ENCODE measurements at regions not wholly inside any gene's neighbourhood (a gene's known extent, or its start where the extent isn't known, plus 50 kb on each side); places are given as distances from the start of the nearest gene placed in this dataset.

DNA sequence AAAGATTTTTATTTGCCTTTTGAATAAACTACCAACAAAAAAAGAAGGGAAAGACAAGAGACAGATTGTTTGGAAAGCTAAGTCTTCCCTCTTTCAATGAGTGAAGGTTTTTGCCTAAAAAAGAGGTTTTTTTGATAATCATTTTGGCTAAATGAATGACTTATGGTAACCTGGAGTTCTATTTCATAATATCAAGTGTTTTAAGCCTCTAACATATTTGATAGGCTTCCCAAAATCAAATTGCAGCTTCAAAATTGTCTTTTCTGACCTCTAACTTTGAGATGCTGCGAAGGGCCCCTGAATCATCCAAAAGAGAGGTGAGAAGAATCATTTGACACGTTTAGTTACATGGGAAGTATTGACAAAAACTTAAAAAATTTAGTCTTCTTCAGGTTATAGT lies 53.0 kb upstream of the NAMPT start:
- no peak for DNase-seq

DNA sequence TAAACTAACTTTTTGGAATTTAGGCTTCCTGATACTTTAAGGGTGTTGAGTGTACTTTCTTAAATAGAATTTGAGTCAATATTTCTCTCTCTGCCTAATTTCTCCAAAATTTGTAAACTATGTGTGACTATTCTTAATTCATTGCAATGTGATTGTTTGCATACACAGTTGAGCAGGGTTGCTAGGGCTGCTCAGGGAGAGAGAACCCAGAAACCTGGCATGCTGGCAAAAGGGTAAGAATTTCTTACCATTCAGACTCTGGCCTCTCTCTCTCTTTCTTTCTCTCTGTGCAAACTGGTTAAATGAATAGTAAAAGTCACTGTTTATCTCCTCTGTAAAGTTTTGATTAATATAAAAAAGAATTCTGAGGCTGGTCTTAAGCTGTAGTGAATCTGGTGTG lies 51.0 kb upstream of the NAMPT start:
- DNase-seq = no peak
